ES-I3 (cell line): ENCODE measurements at regions not wholly inside any gene's neighbourhood (a gene's known extent, or its start where the extent isn't known, plus 50 kb on each side); places are given as distances from the start of the nearest gene placed in this dataset.

ENCODE experiments used
- H3K36me3 ChIP-seq: 2 replicates; pipeline ENCODE4 v1.6.1; 2013; ENCODE audit warnings: mild to moderate bottlenecking, low read length, control low read depth, moderate library complexity; ENCODE audit not compliant: insufficient read depth
- H3K4me1 ChIP-seq: 2 replicates; pipeline ENCODE4 v1.6.1; 2013; ENCODE audit warnings: mild to moderate bottlenecking, control low read depth, low read length; ENCODE audit not compliant: insufficient read depth
- H3K9ac ChIP-seq: 2 replicates; pipeline ENCODE4 v1.6.1; 2013; ENCODE audit warnings: low read depth, mild to moderate bottlenecking, low read length, moderate library complexity
- H3K9me3 ChIP-seq: 2 replicates; pipeline ENCODE4 v1.6.1; 2013; ENCODE audit warnings: mild to moderate bottlenecking, low read length, moderate library complexity; ENCODE audit not compliant: control insufficient read depth, insufficient read depth

- Histone ChIP-seq H3K9me3 (no peaks in the 10 kb centered on the region), H3K4me1 (peaks cover 41% of the 10 kb centered on the region), H3K9ac (no peak overlapping the region), H3K36me3 (no peaks in the 10 kb centered on the region)
Measured at GRCh38 chr6:100173211-100173610, 179.2 kb upstream of the MCHR2 start.

DNA sequence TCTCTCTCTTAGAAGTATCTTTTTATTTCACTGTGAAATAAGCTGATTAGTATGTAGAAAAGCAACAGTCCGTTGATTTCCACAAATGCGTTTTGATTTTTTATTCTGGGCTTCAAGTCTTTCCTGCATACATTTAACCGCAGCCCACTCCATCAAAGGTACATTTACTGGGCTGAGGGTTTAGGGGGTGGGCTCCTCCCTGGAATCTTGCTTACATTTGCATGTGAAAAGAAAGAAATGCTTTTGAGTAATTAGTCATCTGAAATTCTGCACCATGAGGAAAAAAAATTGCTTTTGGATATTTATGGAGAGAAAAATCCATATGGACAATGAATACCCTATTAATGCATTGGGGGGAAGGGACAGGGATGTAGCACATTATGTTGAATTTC, 178.3 kb upstream of the MCHR2 start:
- no peak overlapping the region for H3K9ac ChIP-seq
- no peaks in the 10 kb centered on the region for H3K9me3 ChIP-seq
- no peaks in the 10 kb centered on the region for H3K36me3 ChIP-seq
- H3K4me1 ChIP-seq: peaks cover 48% of the 10 kb centered on the region

DNA sequence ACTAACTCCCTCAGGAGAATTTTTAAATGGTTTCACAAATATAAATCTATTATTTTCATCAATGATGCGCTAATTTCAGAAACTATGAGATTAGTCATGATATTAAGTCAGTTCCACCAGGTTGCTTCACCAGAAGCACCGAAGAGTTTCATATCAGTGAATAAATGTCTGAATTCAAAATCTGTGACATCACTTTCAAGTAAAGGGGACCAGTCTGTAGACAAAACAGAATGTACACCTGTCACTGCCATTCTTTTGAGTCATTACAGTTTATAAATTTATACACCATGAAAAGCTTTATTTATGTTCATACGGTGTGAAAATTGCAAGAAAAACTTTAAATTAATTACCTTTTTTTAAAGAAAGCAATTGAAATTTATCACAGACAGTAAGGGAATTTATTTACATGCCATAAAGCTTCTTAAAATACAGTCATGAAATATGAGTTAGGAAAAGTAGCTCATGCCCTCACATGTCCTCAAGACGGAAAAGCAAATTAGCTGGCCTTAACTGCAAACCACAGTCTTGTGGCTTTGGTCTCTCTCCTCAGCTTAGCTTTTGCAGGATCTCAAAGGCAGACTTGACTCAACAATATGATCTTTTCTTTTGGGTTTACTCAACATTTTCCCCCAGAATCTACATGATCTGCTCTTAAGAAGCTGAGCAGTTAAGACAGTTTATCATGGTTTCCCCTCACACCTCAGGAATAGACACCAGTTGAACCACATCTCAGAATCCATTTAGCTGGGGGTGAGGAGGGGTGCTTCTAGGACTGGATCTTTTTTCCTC, 177.7 kb upstream of the MCHR2 start:
- H3K36me3 ChIP-seq: no peaks in the 10 kb centered on the region
- H3K4me1 ChIP-seq: peaks cover 53% of the 10 kb centered on the region
- no peak overlapping the region for H3K9ac ChIP-seq
- H3K9me3 ChIP-seq: no peaks in the 10 kb centered on the region

DNA sequence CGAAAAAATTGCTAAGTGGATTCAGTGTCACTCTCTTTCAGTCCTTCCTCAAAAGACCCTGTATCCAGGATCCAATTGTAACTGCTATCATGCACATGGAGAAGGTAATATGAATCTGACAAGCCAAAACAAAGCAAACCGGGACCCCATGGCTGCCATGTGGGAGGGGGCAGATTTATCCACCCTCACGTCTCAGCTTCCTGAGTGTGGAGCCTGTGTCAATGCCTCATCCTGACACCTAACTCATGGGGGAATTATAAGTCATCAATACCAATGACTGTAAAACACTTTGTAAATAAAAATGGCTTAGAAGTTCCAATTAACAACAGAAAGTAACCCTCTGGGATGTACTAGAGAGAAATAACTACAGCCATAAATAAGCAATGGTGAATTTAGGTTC, 174.1 kb upstream of the MCHR2 start:
- Histone ChIP-seq H3K4me1 (peaks cover 52% of the 10 kb centered on the region), H3K36me3 (no peaks in the 10 kb centered on the region), H3K9me3 (no peaks in the 10 kb centered on the region), H3K9ac (no peak overlapping the region; the same call in 1 of the 2 replicates)

GRCh38 chr6:100167585-100167984, 173.6 kb upstream of the MCHR2 start:
- Histone ChIP-seq H3K36me3 (no peaks in the 10 kb centered on the region), H3K4me1 (peaks cover 52% of the 10 kb centered on the region), H3K9me3 (no peaks in the 10 kb centered on the region), H3K9ac (peak overlapping the region; percentile 7; the same call in 1 of the 2 replicates)

- H3K9me3 ChIP-seq: no peaks in the 10 kb centered on the region
- H3K9ac ChIP-seq: no peak overlapping the region
- H3K4me1 ChIP-seq: peaks cover 51% of the 10 kb centered on the region
- H3K36me3 ChIP-seq: no peaks in the 10 kb centered on the region
Measured at GRCh38 chr6:100166956-100167355, 172.9 kb upstream of the MCHR2 start.

- Histone ChIP-seq H3K36me3 (no peaks in the 10 kb centered on the region), H3K9ac (no peak overlapping the region), H3K4me1 (peaks cover 47% of the 10 kb centered on the region), H3K9me3 (no peaks in the 10 kb centered on the region)
Measured at GRCh38 chr6:100165442-100165841, 171.4 kb upstream of the MCHR2 start.

GRCh38 chr6:100163035-100163434, 169.0 kb upstream of the MCHR2 start:
- Histone ChIP-seq H3K9me3 (no peaks in the 10 kb centered on the region), H3K36me3 (no peaks in the 10 kb centered on the region), H3K4me1 (peaks cover 34% of the 10 kb centered on the region), H3K9ac (no peak overlapping the region)

DNA sequence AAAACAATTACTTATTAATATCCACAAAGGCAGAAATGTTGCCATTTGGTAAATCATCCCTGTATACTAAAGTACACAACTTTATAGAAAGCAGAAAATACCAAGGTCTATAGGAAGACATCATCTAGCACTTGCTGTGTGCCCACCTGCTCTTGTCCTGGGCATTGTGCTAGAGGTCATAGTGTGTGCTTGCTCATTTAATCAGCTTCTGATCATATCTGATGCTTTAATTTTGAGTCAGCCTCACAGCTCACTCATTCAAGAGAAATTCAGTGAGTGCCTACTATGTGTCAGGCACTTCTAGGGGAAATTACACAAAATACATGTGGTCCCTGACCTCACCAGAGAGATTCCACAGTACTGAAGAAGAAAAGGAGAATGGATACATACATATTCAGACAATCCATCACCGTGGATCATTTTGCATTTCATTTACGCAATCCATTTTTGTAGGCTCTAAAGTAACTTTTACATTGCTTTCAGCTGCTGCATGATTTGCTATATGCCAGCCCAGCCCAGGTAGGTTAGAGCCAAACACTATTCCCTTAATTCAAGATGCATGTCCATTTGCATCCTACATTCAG, 167.9 kb upstream of the MCHR2 start:
- peaks cover 24% of the 10 kb centered on the region for H3K4me1 ChIP-seq
- no peaks in the 10 kb centered on the region for H3K9me3 ChIP-seq
- H3K9ac ChIP-seq: no peak overlapping the region
- no peaks in the 10 kb centered on the region for H3K36me3 ChIP-seq

DNA sequence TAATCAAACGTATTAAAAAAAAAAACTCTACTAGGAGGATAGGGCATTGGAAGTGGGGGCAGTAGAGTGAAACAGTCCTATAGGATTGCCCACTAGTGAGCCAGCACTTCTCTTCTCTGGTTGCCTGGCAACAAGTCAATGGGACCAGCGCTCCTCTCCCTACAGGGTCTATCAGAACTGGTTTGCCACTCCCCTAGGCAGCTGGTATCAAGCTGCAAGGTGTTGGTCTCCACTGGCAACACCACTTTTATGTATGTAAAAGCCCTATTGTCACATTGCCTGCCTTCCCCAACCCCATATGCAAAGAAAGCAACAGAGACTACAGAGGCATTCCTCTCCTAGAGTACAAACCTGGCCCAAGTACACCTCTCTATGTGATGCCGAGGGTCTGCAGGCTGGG, 166.9 kb upstream of the MCHR2 start:
- Histone ChIP-seq H3K4me1 (peaks cover 24% of the 10 kb centered on the region), H3K9ac (no peak overlapping the region), H3K9me3 (no peaks in the 10 kb centered on the region), H3K36me3 (no peaks in the 10 kb centered on the region)

GRCh38 chr6:100155141-100155540, 161.1 kb upstream of the MCHR2 start:
- Histone ChIP-seq H3K9me3 (no peaks in the 10 kb centered on the region), H3K9ac (no peak overlapping the region), H3K4me1 (no peaks in the 10 kb centered on the region), H3K36me3 (no peaks in the 10 kb centered on the region)

DNA sequence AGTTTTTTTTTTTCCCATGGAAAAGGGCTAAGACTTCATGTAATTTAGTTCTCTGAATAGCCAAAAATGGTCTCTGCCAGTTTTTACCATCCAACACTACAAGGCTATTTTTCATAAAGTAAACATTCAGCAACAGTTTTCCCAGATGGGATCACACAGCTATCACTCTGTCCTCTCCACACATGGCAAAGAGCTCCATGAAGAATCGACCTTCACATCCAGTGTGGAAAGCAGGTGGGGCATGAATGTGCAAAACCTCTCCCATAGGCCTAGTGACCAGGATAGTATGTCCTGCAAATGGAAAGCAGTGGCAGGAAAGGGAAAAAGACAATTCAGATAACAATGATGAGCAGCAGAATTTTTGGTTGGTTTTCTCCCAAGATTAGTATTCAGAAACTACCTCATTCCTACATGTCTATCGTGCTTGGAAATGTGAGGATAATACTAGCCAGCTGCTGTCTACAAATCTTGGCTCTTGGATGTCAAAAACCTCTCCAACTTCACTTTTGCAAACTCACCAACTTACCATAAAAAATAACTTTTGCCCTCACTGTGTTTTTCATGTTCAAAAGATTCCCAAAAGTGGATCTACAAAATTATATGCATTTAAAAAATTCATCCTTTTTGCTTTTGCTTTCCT, 159.7 kb upstream of the MCHR2 start:
- Histone ChIP-seq H3K36me3 (no peaks in the 10 kb centered on the region), H3K9me3 (no peaks in the 10 kb centered on the region), H3K9ac (no peak overlapping the region), H3K4me1 (no peaks in the 10 kb centered on the region)

DNA sequence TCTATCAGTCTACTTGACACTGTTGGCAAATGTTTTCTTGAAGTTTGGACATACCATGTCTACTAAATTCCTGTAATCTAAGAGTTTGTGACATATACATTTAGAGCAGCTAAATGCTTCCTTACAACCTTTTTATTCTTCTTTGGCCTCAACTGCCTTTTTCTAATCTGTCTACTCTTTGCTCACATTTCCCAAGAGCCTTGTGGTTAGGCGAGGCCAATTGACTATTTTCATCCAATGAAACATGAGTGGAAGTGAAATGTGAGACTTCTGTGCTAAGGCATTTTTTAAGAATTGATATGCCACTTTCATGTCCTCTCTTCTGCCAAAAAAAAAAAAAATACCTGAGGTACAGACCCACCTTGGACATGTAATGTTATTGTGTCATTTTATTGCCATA, 158.2 kb upstream of the MCHR2 start:
- Histone ChIP-seq H3K4me1 (no peaks in the 10 kb centered on the region), H3K36me3 (no peaks in the 10 kb centered on the region), H3K9ac (no peak overlapping the region), H3K9me3 (no peaks in the 10 kb centered on the region)

- H3K36me3 ChIP-seq: no peaks in the 10 kb centered on the region
- H3K9me3 ChIP-seq: no peaks in the 10 kb centered on the region
Measured at GRCh38 chr6:100144991-100145390, 151.0 kb upstream of the MCHR2 start.

More at GRCh38 chr6:100144991-100145390, 151.0 kb upstream of the MCHR2 start:
- no peaks in the 10 kb centered on the region for H3K4me1 ChIP-seq
- H3K9ac ChIP-seq: no peak overlapping the region
